ENCODE measurements at regions not wholly inside any gene's neighbourhood (a gene's known extent, or its start where the extent isn't known, plus 50 kb on each side); places are given as distances from the start of the nearest gene placed in this dataset.

DNA sequence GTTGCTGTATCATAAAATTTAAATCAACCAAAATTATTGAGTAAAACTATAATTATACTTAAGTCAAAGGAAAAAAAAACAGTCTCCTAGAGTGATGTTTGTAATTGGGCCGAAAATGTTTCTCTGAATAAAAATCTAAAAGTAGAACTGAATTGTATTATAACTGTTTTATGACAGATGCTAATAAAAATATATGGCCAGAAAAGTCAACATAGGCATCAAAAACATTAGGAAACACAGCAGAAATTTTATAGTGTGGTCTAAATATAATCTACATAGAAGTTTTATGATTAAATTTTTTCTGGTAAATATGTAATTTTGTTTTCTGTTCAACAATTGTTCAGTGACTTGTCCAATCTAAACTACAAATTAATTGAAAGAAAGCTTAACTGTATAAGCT, 277.8 kb downstream of the ALX1 start:
- TF ChIP-seq, protein P1, sequence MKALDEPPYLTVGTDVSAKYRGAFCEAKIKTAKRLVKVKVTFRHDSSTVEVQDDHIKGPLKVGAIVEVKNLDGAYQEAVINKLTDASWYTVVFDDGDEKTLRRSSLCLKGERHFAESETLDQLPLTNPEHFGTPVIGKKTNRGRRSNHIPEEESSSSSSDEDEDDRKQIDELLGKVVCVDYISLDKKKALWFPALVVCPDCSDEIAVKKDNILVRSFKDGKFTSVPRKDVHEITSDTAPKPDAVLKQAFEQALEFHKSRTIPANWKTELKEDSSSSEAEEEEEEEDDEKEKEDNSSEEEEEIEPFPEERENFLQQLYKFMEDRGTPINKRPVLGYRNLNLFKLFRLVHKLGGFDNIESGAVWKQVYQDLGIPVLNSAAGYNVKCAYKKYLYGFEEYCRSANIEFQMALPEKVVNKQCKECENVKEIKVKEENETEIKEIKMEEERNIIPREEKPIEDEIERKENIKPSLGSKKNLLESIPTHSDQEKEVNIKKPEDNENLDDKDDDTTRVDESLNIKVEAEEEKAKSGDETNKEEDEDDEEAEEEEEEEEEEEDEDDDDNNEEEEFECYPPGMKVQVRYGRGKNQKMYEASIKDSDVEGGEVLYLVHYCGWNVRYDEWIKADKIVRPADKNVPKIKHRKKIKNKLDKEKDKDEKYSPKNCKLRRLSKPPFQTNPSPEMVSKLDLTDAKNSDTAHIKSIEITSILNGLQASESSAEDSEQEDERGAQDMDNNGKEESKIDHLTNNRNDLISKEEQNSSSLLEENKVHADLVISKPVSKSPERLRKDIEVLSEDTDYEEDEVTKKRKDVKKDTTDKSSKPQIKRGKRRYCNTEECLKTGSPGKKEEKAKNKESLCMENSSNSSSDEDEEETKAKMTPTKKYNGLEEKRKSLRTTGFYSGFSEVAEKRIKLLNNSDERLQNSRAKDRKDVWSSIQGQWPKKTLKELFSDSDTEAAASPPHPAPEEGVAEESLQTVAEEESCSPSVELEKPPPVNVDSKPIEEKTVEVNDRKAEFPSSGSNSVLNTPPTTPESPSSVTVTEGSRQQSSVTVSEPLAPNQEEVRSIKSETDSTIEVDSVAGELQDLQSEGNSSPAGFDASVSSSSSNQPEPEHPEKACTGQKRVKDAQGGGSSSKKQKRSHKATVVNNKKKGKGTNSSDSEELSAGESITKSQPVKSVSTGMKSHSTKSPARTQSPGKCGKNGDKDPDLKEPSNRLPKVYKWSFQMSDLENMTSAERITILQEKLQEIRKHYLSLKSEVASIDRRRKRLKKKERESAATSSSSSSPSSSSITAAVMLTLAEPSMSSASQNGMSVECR (CRISPR knock-in tag; IDR thresholded peaks at IDR 0.05), result no peak
- TF ChIP-seq NFE2L1 (tag; IDR thresholded peaks at IDR 0.05; ENCODE audit: borderline replicate concordance, low read depth), result no peak
- TF ChIP-seq, protein P2, sequence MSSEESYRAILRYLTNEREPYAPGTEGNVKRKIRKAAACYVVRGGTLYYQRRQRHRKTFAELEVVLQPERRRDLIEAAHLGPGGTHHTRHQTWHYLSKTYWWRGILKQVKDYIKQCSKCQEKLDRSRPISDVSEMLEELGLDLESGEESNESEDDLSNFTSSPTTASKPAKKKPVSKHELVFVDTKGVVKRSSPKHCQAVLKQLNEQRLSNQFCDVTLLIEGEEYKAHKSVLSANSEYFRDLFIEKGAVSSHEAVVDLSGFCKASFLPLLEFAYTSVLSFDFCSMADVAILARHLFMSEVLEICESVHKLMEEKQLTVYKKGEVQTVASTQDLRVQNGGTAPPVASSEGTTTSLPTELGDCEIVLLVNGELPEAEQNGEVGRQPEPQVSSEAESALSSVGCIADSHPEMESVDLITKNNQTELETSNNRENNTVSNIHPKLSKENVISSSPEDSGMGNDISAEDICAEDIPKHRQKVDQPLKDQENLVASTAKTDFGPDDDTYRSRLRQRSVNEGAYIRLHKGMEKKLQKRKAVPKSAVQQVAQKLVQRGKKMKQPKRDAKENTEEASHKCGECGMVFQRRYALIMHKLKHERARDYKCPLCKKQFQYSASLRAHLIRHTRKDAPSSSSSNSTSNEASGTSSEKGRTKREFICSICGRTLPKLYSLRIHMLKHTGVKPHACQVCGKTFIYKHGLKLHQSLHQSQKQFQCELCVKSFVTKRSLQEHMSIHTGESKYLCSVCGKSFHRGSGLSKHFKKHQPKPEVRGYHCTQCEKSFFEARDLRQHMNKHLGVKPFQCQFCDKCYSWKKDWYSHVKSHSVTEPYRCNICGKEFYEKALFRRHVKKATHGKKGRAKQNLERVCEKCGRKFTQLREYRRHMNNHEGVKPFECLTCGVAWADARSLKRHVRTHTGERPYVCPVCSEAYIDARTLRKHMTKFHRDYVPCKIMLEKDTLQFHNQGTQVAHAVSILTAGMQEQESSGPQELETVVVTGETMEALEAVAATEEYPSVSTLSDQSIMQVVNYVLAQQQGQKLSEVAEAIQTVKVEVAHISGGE (CRISPR knock-in tag; IDR thresholded peaks at IDR 0.05), result no peak
- no peak for TF ChIP-seq ESRRA (IDR thresholded peaks at IDR 0.05; ENCODE audit: borderline replicate concordance, low read depth)
- TF ChIP-seq, protein P3, sequence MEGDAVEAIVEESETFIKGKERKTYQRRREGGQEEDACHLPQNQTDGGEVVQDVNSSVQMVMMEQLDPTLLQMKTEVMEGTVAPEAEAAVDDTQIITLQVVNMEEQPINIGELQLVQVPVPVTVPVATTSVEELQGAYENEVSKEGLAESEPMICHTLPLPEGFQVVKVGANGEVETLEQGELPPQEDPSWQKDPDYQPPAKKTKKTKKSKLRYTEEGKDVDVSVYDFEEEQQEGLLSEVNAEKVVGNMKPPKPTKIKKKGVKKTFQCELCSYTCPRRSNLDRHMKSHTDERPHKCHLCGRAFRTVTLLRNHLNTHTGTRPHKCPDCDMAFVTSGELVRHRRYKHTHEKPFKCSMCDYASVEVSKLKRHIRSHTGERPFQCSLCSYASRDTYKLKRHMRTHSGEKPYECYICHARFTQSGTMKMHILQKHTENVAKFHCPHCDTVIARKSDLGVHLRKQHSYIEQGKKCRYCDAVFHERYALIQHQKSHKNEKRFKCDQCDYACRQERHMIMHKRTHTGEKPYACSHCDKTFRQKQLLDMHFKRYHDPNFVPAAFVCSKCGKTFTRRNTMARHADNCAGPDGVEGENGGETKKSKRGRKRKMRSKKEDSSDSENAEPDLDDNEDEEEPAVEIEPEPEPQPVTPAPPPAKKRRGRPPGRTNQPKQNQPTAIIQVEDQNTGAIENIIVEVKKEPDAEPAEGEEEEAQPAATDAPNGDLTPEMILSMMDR (IDR thresholded peaks at IDR 0.05 in 2 of 3, conservative IDR thresholded peaks at IDR 0.05 in 1 of 3; ENCODE audit: insufficient read depth in 2 of 3, low read depth in 1 of 3, low read length in 3 of 3), result no peak

Data from K562 (cell line).